Smooth muscle cell (in vitro differentiated cells): ENCODE measurements at regions not wholly inside any gene's neighbourhood (a gene's known extent, or its start where the extent isn't known, plus 50 kb on each side); places are given as distances from the start of the nearest gene placed in this dataset.

ENCODE experiments used
- DNase-seq: peaks from one replicate; lab custom pipeline; 2025; ENCODE audit not compliant: unreplicated experiment; lab: John Stamatoyannopoulos, UW
- H2AFZ ChIP-seq: fragments of 200-600 bp; sonication (generic); 2 replicates; pipeline ENCODE4 v1.6.0; 2016; ENCODE audit warnings: antibody characterized with exemption, low read depth, mild to moderate bottlenecking
- H3F3A ChIP-seq: fragments of 200-600 bp; sonication (generic); 2 replicates; pipeline ENCODE4 v1.6.0; 2017; ENCODE audit warnings: antibody characterized with exemption, low read depth
- H3K27ac ChIP-seq: fragments of 200-600 bp; sonication (generic); 2 replicates; pipeline ENCODE4 v1.5.1; 2016; ENCODE audit warnings: low read depth, mild to moderate bottlenecking
- H3K27me3 ChIP-seq: fragments of 200-600 bp; sonication (generic); 2 replicates; pipeline ENCODE4 v1.6.1; 2016; ENCODE audit warnings: low read depth, mild to moderate bottlenecking
- H3K36me3 ChIP-seq: fragments of 200-600 bp; sonication (generic); 2 replicates; pipeline ENCODE4 v1.5.1; 2016; ENCODE audit warnings: low read depth
- H3K4me1 ChIP-seq: fragments of 200-600 bp; sonication (generic); 2 replicates; pipeline ENCODE4 v1.5.1; 2016; ENCODE audit warnings: low read depth
- H3K4me2 ChIP-seq: fragments of 200-600 bp; sonication (generic); 2 replicates; pipeline ENCODE4 v1.6.0; 2016; ENCODE audit warnings: mild to moderate bottlenecking
- H3K4me3 ChIP-seq: fragments of 200-600 bp; sonication (generic); 2 replicates; pipeline ENCODE4 v1.5.1; 2016; ENCODE audit warnings: mild to moderate bottlenecking
- H3K79me2 ChIP-seq: fragments of 200-600 bp; sonication (generic); 2 replicates; pipeline ENCODE4 v1.6.0; 2016; ENCODE audit warnings: low read depth, mild to moderate bottlenecking
- H3K9ac ChIP-seq: fragments of 200-600 bp; sonication (generic); 2 replicates; pipeline ENCODE4 v1.6.0; 2016; ENCODE audit warnings: low read depth
- H3K9me3 ChIP-seq: fragments of 200-600 bp; sonication (generic); replicated peaks from 2 replicates; pipeline ENCODE4 v1.5.1; 2016; ENCODE audit warnings: low read depth
- H4K20me1 ChIP-seq: fragments of 200-600 bp; sonication (generic); 2 replicates; pipeline ENCODE4 v1.6.0; 2016; ENCODE audit warnings: low read depth
- WGBS: methylation state at CpG from one replicate; pipeline ENCODE4 v1.1.7; 2016; ENCODE audit warnings: low lambda C conversion rate; 5-methylcytosine and 5-hydroxymethylcytosine counted together
- TF ChIP-seq, protein P1 (sequence below): fragments of 200-600 bp; sonication (generic); IDR thresholded peaks from 2 replicates; pipeline ENCODE4 v1.5.1; 2017; ENCODE audit warnings: borderline replicate concordance, mild to moderate bottlenecking, antibody characterized with exemption; ENCODE audit not compliant: insufficient read depth, poor library complexity, severe bottlenecking

DNA sequence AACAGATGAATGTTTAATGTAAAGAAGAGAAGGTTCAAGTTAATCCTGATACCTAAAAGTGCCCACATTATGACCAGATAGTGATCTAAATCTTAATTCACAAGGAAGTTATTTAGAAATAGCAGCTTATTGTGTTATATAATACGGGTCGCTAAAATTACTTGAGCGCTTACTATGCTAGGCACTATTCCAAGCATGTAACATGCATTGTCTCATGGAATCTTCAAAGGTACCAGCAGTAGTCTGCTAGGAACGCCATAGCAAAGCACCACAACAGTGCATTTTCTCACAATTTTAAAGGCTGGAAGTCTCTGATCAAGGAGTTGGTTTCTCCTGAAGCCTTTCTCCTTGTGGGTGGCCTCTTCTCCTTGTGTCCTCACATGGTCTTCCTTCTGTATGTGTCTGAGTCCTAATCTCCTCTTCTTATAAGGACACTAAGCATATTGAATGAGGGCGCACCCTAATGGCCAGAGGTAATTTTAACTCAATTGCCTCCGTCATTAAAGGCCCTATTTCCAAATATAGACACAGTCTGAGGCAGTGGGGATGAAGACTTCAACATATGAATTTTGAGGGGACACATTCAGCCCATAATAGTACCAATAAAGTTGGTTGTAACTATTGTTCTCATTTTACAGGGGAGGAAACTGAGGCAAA is 118.4 kb downstream of the LRRC30 start:
- H3K79me2 ChIP-seq = no peaks in the 10 kb centered on the region
- H3K4me2 ChIP-seq = no peak overlapping the region
- H3K4me3 ChIP-seq = no peak overlapping the region
- no peaks in the 10 kb centered on the region for H3K4me1 ChIP-seq
- H3K9me3 ChIP-seq = no peaks in the 10 kb centered on the region
- TF ChIP-seq, protein P1, sequence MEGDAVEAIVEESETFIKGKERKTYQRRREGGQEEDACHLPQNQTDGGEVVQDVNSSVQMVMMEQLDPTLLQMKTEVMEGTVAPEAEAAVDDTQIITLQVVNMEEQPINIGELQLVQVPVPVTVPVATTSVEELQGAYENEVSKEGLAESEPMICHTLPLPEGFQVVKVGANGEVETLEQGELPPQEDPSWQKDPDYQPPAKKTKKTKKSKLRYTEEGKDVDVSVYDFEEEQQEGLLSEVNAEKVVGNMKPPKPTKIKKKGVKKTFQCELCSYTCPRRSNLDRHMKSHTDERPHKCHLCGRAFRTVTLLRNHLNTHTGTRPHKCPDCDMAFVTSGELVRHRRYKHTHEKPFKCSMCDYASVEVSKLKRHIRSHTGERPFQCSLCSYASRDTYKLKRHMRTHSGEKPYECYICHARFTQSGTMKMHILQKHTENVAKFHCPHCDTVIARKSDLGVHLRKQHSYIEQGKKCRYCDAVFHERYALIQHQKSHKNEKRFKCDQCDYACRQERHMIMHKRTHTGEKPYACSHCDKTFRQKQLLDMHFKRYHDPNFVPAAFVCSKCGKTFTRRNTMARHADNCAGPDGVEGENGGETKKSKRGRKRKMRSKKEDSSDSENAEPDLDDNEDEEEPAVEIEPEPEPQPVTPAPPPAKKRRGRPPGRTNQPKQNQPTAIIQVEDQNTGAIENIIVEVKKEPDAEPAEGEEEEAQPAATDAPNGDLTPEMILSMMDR = no peak
- H3K27me3 ChIP-seq = no peaks in the 10 kb centered on the region
- no peak overlapping the region for H3K27ac ChIP-seq
- no peaks in the 10 kb centered on the region for H3K36me3 ChIP-seq
- no peaks in the 10 kb centered on the region for H4K20me1 ChIP-seq
- no peak overlapping the region for H2AFZ ChIP-seq
- H3K9ac ChIP-seq = no peak overlapping the region
- 90% methylated on average over 6 of the region's 6 CpGs for WGBS
- H3F3A ChIP-seq = no peaks in the 10 kb centered on the region
- DNase-seq = no peak

DNA sequence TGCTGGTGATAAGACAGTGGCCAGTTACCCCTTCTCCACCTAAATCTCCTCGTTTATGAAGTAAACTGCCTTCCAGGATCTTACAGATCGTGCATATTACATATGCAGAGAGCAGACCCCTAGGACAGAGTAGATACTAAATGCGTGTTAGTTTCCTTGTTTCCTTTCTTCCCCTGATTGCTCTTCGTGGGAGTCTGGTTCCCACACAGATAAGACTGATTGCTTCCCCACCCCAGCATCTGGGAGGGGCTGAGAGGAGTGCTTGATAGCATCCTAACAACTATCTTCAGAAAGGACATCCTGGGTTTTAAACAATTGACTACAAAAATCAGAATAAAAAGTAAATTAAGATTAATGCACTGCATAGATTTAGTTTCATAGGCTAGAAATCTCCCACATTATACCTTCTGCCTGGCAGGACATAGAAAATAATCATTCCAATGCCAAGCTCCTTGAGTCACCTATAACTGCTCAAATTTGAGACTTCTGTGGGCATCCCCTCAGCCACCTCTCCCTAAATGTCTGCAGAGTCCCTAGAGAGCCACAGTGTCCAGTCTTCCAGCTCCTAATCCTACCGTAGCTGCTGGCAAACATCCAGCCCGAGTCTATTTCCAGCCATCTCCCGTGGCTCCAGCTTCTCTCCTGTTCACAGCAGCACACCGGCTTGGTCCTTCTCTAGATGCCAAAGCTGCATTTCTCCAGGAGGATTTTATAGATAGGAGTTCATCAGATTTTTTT is 128.3 kb downstream of the LRRC30 start:
- Histone ChIP-seq H3K4me3 (no peak overlapping the region), H3F3A (no peaks in the 10 kb centered on the region), H3K27ac (no peak overlapping the region), H3K36me3 (no peaks in the 10 kb centered on the region), H3K9me3 (no peaks in the 10 kb centered on the region), H3K4me2 (peak overlapping the region; percentile 31), H3K27me3 (no peaks in the 10 kb centered on the region), H3K79me2 (no peaks in the 10 kb centered on the region), H4K20me1 (no peaks in the 10 kb centered on the region), H3K4me1 (no peaks in the 10 kb centered on the region), H2AFZ (no peak overlapping the region), H3K9ac (no peak overlapping the region)
- DNase-seq = no peak
- TF ChIP-seq, protein P1 = no peak
- 30% methylated on average over 8 of the region's 8 CpGs for WGBS

DNA sequence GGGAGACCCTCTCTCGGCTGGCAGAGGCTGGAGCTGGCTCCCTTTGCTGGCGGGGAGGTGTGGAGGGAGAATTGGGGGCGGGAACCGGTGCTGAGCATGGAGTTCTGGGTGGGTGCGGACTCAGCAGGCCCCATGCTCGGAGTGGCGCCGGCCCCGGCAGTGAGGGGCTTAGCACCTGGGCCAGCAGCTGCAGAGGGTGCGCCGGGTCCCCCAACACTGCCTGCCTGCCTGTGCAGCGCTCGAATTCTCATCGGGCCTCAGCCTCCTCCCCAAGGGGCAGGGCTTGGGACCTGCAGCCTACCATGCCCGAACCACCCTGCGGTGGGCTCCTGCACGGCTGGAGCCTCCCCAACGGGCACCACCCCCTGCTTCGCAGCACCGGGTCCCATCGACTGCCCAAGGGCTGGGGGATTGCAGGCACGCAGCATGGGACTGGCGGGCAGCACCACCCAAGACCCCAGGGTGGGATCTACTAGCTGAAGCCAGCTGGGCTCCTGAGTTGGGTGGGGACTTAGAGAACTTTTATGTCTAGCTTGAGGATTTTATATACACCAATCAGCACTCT is 129.8 kb downstream of the LRRC30 start:
- Histone ChIP-seq H2AFZ (no peak overlapping the region), H3K27ac (no peak overlapping the region), H3K4me1 (no peaks in the 10 kb centered on the region), H3K9ac (no peak overlapping the region), H4K20me1 (no peaks in the 10 kb centered on the region), H3K27me3 (no peaks in the 10 kb centered on the region), H3K4me3 (no peak overlapping the region), H3K4me2 (no peak overlapping the region), H3K79me2 (no peaks in the 10 kb centered on the region), H3K36me3 (no peaks in the 10 kb centered on the region), H3K9me3 (no peaks in the 10 kb centered on the region), H3F3A (no peaks in the 10 kb centered on the region)
- WGBS = 95% methylated on average over 21 of the region's 23 CpGs
- TF ChIP-seq, protein P1 = no peak
- no peak for DNase-seq
